Suprapubic skin (tissue), 4 donors: ENCODE measurements at regions not wholly inside any gene's neighbourhood (a gene's known extent, or its start where the extent isn't known, plus 50 kb on each side); places are given as distances from the start of the nearest gene placed in this dataset.

Experiments
- DNase-seq, 2 donors: peaks; one replicate each; pipeline ENCODE4 v3.0.0-alpha.2; 2019; ENCODE audit warnings: low spot score in 2 of 2
- H3K27ac ChIP-seq: fragments of 200-600 bp; sonication (generic); one replicate; pipeline ENCODE4 v1.5.1; 2019
- H3K27me3 ChIP-seq: fragments of 200-600 bp; sonication (generic); one replicate; pipeline ENCODE4 v1.5.1; 2019
- H3K36me3 ChIP-seq: fragments of 200-600 bp; sonication (generic); one replicate; pipeline ENCODE4 v1.5.1; 2019
- H3K4me1 ChIP-seq: fragments of 200-600 bp; sonication (generic); one replicate; pipeline ENCODE4 v1.5.1; 2019
- H3K4me3 ChIP-seq: fragments of 200-600 bp; sonication (generic); one replicate; pipeline ENCODE4 v1.5.1; 2019; ENCODE audit warnings: mild to moderate bottlenecking
- H3K9me3 ChIP-seq: fragments of 200-600 bp; sonication (generic); one replicate; pipeline ENCODE4 v1.5.1; 2019
- EP300 ChIP-seq: sonication (generic); formaldehyde crosslinking; IDR thresholded peaks from one replicate; pipeline ENCODE4 v1.6.1; 2017; ENCODE audit warnings: antibody characterized with exemption
- POLR2A ChIP-seq, 2 donors: fragments of 450-650 bp; IDR thresholded peaks; one replicate each; pipeline ENCODE4 v1.6.1; 2017; ENCODE audit warnings: antibody characterized with exemption in 2 of 2, mild to moderate bottlenecking in 2 of 2, moderate library complexity in 2 of 2
- POLR2AphosphoS5 ChIP-seq, 3 donors: sonication (generic); formaldehyde crosslinking; IDR thresholded peaks; one replicate each; pipeline ENCODE4 v1.6.1; 2017; ENCODE audit warnings: antibody characterized with exemption in 3 of 3
- WGBS: methylation state at CpG from one replicate; pipeline ENCODE4 v1.1.5; 2018; 5-methylcytosine and 5-hydroxymethylcytosine counted together
- TF ChIP-seq, protein P1 (sequence below), 2 donors: fragments of 200-600 bp in 1 of 2; fragments of 450-650 bp in 1 of 2; sonication (generic) in 1 of 2; IDR thresholded peaks; one replicate each; pipeline ENCODE4 v1.5.1; 2016 to 2019; ENCODE audit warnings: antibody characterized with exemption in 2 of 2, mild to moderate bottlenecking in 1 of 2, moderate library complexity in 1 of 2

DNA sequence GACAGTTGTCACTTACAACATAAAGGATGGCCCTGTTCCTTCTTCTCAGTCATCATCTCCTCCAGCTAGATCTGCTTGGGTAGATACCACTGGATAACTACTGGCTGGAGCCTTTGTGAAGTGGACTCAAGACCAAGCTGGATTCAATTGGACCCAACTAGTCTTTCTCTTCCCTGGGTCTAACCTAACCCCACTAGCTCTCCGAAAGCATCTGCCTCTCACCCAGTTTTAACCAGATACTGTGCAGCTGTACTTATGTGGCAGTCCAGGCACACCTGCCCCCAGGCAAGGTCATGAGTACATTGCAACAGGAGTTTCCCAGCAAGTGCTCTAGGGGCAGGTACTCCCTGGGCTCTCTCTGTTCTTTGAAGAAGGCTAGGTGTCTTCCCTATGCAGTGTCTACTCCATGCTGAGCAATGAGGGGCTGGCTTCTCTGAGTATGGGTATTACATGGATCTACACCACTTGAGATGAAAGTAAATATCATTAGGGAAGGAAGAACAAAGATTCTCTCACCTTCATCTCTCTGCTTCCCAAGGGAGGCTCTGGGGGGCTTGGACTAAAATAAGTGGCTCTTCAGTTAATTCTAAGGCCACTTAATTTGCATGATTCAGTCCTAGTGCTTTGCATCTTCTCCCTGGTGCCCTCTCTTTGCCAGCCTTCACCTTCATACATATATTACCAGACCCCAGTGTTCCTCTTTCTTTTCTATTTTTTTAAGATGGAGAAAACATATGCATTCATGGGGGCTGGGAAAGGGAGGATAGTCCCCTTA is 236.1 kb downstream of the NXPE2 start:
- TF ChIP-seq, protein P1, sequence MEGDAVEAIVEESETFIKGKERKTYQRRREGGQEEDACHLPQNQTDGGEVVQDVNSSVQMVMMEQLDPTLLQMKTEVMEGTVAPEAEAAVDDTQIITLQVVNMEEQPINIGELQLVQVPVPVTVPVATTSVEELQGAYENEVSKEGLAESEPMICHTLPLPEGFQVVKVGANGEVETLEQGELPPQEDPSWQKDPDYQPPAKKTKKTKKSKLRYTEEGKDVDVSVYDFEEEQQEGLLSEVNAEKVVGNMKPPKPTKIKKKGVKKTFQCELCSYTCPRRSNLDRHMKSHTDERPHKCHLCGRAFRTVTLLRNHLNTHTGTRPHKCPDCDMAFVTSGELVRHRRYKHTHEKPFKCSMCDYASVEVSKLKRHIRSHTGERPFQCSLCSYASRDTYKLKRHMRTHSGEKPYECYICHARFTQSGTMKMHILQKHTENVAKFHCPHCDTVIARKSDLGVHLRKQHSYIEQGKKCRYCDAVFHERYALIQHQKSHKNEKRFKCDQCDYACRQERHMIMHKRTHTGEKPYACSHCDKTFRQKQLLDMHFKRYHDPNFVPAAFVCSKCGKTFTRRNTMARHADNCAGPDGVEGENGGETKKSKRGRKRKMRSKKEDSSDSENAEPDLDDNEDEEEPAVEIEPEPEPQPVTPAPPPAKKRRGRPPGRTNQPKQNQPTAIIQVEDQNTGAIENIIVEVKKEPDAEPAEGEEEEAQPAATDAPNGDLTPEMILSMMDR (IDR thresholded peaks at IDR 0.05) = no peak
- TF ChIP-seq EP300 (no peak), POLR2AphosphoS5 (IDR thresholded peaks at IDR 0.05) (no peak), POLR2A (IDR thresholded peaks at IDR 0.05) (no peak)

DNA sequence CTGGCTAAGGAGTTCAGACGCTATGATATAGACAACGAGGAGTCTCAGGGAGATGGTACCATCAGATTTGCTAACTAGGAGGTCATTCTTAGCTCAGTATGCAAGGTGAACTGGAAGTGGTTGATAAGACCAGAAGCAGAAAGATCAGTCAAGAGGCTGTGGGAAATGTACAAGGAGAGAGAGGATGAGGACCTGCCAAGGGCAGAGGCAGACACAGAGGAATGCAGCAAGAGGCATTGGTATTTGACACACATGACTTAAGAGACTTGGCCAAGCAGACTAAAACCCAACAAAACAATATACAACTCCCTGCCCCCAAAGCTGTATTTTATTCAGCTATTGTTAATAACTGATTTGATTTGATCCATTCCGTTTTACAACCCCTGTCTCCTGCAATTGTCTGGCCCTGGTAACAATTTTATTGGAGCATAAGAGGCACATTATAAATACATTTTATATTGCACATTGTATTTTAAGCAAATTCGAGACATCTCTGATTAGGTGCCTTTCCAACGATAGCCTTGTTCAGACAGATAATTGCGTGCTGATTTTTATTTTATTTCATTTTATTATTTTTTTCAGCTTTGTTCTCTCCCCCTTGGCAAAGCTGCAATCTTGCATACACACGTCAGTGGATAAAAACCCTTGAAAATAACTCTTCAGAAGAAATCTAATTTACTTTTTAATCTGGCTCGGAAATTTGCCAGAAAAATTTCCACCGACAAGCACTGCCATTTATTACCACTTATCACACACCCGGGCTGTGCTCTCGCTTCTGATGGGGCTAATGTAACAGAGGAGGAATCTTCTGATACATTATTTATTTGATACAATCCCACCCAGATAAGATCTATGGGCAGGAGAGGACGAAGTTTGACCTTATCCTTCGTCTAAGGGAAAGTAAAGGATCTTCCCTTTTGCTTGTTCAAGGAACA is 237.8 kb downstream of the NXPE2 start:
- Histone ChIP-seq H3K4me1 (no peaks in the 10 kb centered on the region), H3K4me3 (no peak overlapping the region), H3K36me3 (no peaks in the 10 kb centered on the region), H3K9me3 (no peaks in the 10 kb centered on the region), H3K27me3 (no peaks in the 10 kb centered on the region), H3K27ac (no peak overlapping the region)
- TF ChIP-seq EP300 (no peak), POLR2AphosphoS5 (IDR thresholded peaks at IDR 0.05) (no peak), POLR2A (IDR thresholded peaks at IDR 0.05) (no peak)
- TF ChIP-seq, protein P1 (IDR thresholded peaks at IDR 0.05) = no peak
- whole genome bisulfite sequencing = 75% methylated on average over 13 of the region's 13 CpGs
- no peak for DNase-seq

More for the DNA sequence above, 236.1 kb downstream of the NXPE2 start:
- H3K36me3 ChIP-seq = no peaks in the 10 kb centered on the region
- no peak overlapping the region for H3K27ac ChIP-seq
- no peaks in the 10 kb centered on the region for H3K27me3 ChIP-seq
- DNase-seq = no peak
- H3K9me3 ChIP-seq = no peaks in the 10 kb centered on the region
- H3K4me3 ChIP-seq = no peak overlapping the region
- 100% methylated on average over 1 of the region's 1 CpG for WGBS
- no peaks in the 10 kb centered on the region for H3K4me1 ChIP-seq

DNA sequence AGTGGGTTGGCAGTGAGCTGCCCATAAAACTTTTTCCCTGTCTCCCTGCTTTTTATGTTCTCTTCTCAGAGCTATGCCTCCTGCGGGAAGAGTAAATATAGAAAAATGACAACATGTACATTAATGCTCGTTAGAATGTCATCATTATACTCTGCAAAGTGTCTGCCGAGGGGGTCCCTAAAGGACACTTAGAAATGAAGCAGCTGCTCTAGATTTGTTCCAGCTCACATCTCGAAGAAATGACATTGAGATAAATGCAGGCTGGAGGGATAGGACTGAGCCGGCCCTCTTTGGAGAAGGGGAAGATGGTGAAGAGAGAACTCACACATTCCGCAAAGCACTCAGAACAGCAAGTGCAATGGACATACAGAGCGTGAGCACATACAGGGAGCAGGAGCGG is 240.0 kb downstream of the NXPE2 start:
- H3K4me3 ChIP-seq = no peak overlapping the region
- no peak for DNase-seq
- H3K36me3 ChIP-seq = no peaks in the 10 kb centered on the region
- no peaks in the 10 kb centered on the region for H3K27me3 ChIP-seq
- 79% methylated on average over 8 of the region's 8 CpGs for WGBS
- no peak overlapping the region for H3K27ac ChIP-seq
- H3K9me3 ChIP-seq = no peaks in the 10 kb centered on the region
- TF ChIP-seq EP300 (no peak), POLR2AphosphoS5 (IDR thresholded peaks at IDR 0.05) (no peak), POLR2A (IDR thresholded peaks at IDR 0.05) (no peak)
- no peaks in the 10 kb centered on the region for H3K4me1 ChIP-seq

DNA sequence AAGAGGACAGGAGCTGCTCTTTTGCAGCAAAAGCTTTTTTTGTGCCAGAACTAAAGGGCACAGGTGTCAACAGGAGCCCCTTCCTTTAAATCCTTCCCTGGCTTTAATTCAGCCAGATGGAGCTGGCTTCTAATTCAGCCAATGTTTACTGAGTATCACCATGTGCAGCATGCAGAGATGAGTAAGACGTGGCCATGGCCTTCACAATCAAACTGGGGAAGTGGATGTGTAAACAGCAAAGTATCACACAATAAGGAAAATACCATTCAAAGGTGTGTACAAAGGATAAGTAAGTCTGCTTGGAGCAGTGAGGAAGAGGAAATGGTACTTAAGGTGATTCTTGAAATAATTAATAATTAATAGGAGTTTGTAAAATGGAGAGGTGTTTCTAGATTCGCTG is 243.4 kb downstream of the NXPE2 start:
- Histone ChIP-seq H3K27ac (no peak overlapping the region), H3K4me1 (no peaks in the 10 kb centered on the region), H3K36me3 (no peaks in the 10 kb centered on the region), H3K27me3 (no peaks in the 10 kb centered on the region), H3K9me3 (no peaks in the 10 kb centered on the region), H3K4me3 (no peak overlapping the region)
- 81% methylated on average over 2 of the region's 2 CpGs for WGBS
- TF ChIP-seq, protein P1 (IDR thresholded peaks at IDR 0.05) = no peak
- TF ChIP-seq POLR2AphosphoS5 (IDR thresholded peaks at IDR 0.05) (no peak), EP300 (no peak), POLR2A (IDR thresholded peaks at IDR 0.05) (no peak)
- DNase-seq = no peak

DNA sequence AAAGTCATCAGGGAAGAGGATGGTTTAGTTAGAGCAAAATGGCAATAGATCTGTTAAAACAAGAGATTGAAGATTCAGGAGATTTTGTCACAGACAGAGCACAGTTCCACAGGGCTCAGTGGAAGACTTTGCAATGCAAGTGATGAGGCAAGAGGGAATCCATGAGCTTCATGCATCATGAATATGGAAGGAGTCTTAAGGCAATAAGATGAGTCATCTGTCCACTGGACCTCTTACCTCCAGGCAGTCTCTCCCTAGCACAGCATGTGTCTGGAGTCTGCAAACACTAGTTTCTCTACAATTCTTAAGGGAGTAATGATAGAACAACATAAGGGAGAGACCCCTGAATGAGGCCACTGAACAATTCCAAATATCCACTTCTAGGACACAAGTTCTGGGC is 245.7 kb downstream of the NXPE2 start:
- no peak overlapping the region for H3K4me3 ChIP-seq
- H3K27me3 ChIP-seq = no peaks in the 10 kb centered on the region
- no peak for DNase-seq
- H3K9me3 ChIP-seq = no peaks in the 10 kb centered on the region
- no peaks in the 10 kb centered on the region for H3K36me3 ChIP-seq
- H3K27ac ChIP-seq = no peak overlapping the region
- H3K4me1 ChIP-seq = no peaks in the 10 kb centered on the region
- TF ChIP-seq EP300 (no peak), POLR2AphosphoS5 (IDR thresholded peaks at IDR 0.05) (no peak), POLR2A (IDR thresholded peaks at IDR 0.05) (no peak)
- TF ChIP-seq, protein P1 (IDR thresholded peaks at IDR 0.05) = no peak
